WI38 (cell line): ENCODE measurements at regions not wholly inside any gene's neighbourhood (a gene's known extent, or its start where the extent isn't known, plus 50 kb on each side); places are given as distances from the start of the nearest gene placed in this dataset.

ENCODE experiments used
- H3K4me3 ChIP-seq: 2 replicates; pipeline ENCODE4 v1.5.1; 2011; ENCODE audit warnings: low read depth, mild to moderate bottlenecking, control low read depth, low read length
- CTCF ChIP-seq: IDR thresholded peaks from 2 replicates; pipeline ENCODE4 v1.5.1; 2012; ENCODE audit warnings: low read depth, mild to moderate bottlenecking, control low read depth, low read length

GRCh38 chr3:146801492-146801891 lies 196.3 kb upstream of the PLSCR5 start:
- H3K4me3 ChIP-seq, result no peak overlapping the region
- TF ChIP-seq CTCF, result no peak

- no peak overlapping the region for H3K4me3 ChIP-seq
- TF ChIP-seq CTCF, result no peak
Measured at GRCh38 chr3:146800484-146800883, 195.3 kb upstream of the PLSCR5 start.

GRCh38 chr3:146796078-146796477 lies 190.9 kb upstream of the PLSCR5 start:
- no peak for TF ChIP-seq CTCF
- H3K4me3 ChIP-seq, result no peak overlapping the region

GRCh38 chr3:146783446-146783845 lies 178.3 kb upstream of the PLSCR5 start:
- no peak for TF ChIP-seq CTCF
- H3K4me3 ChIP-seq, result no peak overlapping the region

- H3K4me3 ChIP-seq, result no peak overlapping the region
- no peak for TF ChIP-seq CTCF
Measured at GRCh38 chr3:146781606-146782005, 176.5 kb upstream of the PLSCR5 start.

- TF ChIP-seq CTCF, result no peak
- H3K4me3 ChIP-seq, result no peak overlapping the region
Measured at GRCh38 chr3:146781059-146781458, 175.9 kb upstream of the PLSCR5 start.

GRCh38 chr3:146780251-146780650 lies 175.1 kb upstream of the PLSCR5 start:
- H3K4me3 ChIP-seq, result no peak overlapping the region
- no peak for TF ChIP-seq CTCF

GRCh38 chr3:146777941-146778340 lies 172.8 kb upstream of the PLSCR5 start:
- TF ChIP-seq CTCF, result no peak
- H3K4me3 ChIP-seq, result no peak overlapping the region
